ENCODE measurements at regions not wholly inside any gene's neighbourhood (a gene's known extent, or its start where the extent isn't known, plus 50 kb on each side); places are given as distances from the start of the nearest gene placed in this dataset.

DNA sequence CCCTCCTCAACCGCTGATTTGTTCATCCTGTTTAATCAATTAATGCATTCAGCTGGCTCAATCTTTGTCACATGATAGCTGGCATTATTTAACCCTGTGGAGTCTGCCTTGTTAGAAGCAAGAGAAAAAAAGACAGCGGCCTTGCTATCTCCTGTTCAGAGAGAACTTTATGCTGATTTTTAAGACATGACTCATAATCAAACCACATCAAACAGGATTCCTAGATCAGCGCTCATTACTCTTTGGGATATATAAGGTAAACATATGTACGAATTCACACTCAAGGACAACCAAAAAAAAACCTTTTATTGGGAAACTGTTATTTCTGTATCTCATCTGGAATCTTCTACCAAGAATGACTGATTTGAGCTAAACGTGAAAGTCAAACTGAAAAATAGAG lies 195.1 kb downstream of the C1D start:
- dilution Hi-C loops (cut with MboI; ENCODE audit: extremely low pct_ligation_motif_present, low sequenced_read_pairs): no loop called here
- Histone ChIP-seq H3K9me1 (replicated peaks; ENCODE audit: control insufficient read depth, extremely low read depth, insufficient read depth, low read length) (no peaks in the 10 kb centered on the region), H4K20me1 (replicated peaks; ENCODE audit: control insufficient read depth, extremely low read depth, insufficient read depth, low read length) (no peaks in the 10 kb centered on the region), H3K9me3 (replicated peaks; ENCODE audit: control insufficient read depth, insufficient read depth, low read length) (no peaks in the 10 kb centered on the region), H3K9ac (replicated peaks; ENCODE audit: extremely low read depth, insufficient read depth, low read length) (no peak overlapping the region), H3K27me3 (ENCODE audit: control insufficient read depth in 2 of 2, insufficient read depth in 2 of 2, low read length in 2 of 2) (no peaks in the 10 kb centered on the region), H3K4me2 (ENCODE audit: insufficient read depth, low read length) (peak overlapping the region; percentile 25), H3K36me3 (ENCODE audit: control insufficient read depth in 2 of 2, extremely low read depth in 1 of 2, insufficient read depth in 2 of 2, low read length in 2 of 2) (no peaks in the 10 kb centered on the region), H3K79me2 (ENCODE audit: control insufficient read depth, insufficient read depth, low read length) (no peaks in the 10 kb centered on the region), H2AFZ (ENCODE audit: low read depth, low read length) (peak overlapping the region; percentile 23), H3K4me1 (ENCODE audit: control insufficient read depth, extremely low read depth, insufficient read depth, low read length) (peaks cover 29% of the 10 kb centered on the region), H3K4me3 (replicated peaks in 1 of 3; ENCODE audit: insufficient read depth in 1 of 3, low read depth in 1 of 3, low read length in 3 of 3) (no peak overlapping the region), H3K27ac (ENCODE audit: insufficient read depth, low read depth, low read length) (peak overlapping the region; percentile 21)
- CTCF ChIA-PET: interaction anchor here (1.6 to 6.5 kb wide), 3 partner anchors 9 to 163 kb away, joined by 6 to 27 read pairs (median 6); no protein-coding TSS in a partner anchor
- no TSS peak for BruUV-seq (replicated peaks)
- FAIRE-seq: peak; percentile 82
- POLR2A ChIA-PET: no interaction called here
- intact Hi-C loops (cut with micrococcal nuclease): no loop called here
- peak; percentile 64 for TF ChIP-seq FOS (IDR thresholded peaks at IDR 0.05; ENCODE audit: borderline replicate concordance, insufficient read depth, low read length)
- no peak for TF ChIP-seq MYC (IDR thresholded peaks at IDR 0.05; ENCODE audit: low read depth, low read length)
- TF ChIP-seq, protein P1, sequence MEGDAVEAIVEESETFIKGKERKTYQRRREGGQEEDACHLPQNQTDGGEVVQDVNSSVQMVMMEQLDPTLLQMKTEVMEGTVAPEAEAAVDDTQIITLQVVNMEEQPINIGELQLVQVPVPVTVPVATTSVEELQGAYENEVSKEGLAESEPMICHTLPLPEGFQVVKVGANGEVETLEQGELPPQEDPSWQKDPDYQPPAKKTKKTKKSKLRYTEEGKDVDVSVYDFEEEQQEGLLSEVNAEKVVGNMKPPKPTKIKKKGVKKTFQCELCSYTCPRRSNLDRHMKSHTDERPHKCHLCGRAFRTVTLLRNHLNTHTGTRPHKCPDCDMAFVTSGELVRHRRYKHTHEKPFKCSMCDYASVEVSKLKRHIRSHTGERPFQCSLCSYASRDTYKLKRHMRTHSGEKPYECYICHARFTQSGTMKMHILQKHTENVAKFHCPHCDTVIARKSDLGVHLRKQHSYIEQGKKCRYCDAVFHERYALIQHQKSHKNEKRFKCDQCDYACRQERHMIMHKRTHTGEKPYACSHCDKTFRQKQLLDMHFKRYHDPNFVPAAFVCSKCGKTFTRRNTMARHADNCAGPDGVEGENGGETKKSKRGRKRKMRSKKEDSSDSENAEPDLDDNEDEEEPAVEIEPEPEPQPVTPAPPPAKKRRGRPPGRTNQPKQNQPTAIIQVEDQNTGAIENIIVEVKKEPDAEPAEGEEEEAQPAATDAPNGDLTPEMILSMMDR (IDR thresholded peaks at IDR 0.05; ENCODE audit: extremely low read depth in 1 of 2, insufficient read depth in 1 of 2, low read depth in 1 of 2, low read length in 2 of 2): no peak
- TF ChIP-seq POLR2A (IDR thresholded peaks at IDR 0.05; ENCODE audit: low read depth, low read length): no peak
- TF ChIP-seq POLR2AphosphoS5 (IDR thresholded peaks at IDR 0.05; ENCODE audit: insufficient read depth, low read depth, low read length): no peak
- no peak for TF ChIP-seq EZH2 (IDR thresholded peaks at IDR 0.05; ENCODE audit: borderline replicate concordance, low read depth, low read length, severe bottlenecking)
- TF ChIP-seq, protein P2, sequence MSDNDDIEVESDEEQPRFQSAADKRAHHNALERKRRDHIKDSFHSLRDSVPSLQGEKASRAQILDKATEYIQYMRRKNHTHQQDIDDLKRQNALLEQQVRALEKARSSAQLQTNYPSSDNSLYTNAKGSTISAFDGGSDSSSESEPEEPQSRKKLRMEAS (IDR thresholded peaks at IDR 0.05; ENCODE audit: insufficient read depth, insufficient read length): no peak
- TF ChIP-seq GATA2 (IDR thresholded peaks at IDR 0.05; ENCODE audit: insufficient read depth, insufficient read length, low read depth, low read length): peak; percentile 38
- no peak for TF ChIP-seq JUN (IDR thresholded peaks at IDR 0.05; ENCODE audit: borderline replicate concordance, insufficient read depth, insufficient read length, low read depth)
- DNase-seq (ENCODE audit: low read depth, low spot score): peak; percentile 23
